Ectodermal cell (in vitro differentiated cells): ENCODE measurements at regions not wholly inside any gene's neighbourhood (a gene's known extent, or its start where the extent isn't known, plus 50 kb on each side); places are given as distances from the start of the nearest gene placed in this dataset.
"Not testable (repeated sequence)": the region's sequence is repeated elsewhere in the genome, so short reads cannot be mapped to it uniquely, and the experiment has no call there.

ENCODE experiments used
- H3K27ac ChIP-seq: 2 replicates; pipeline ENCODE4 v1.7.0; 2013; ENCODE audit warnings: mild to moderate bottlenecking, low read depth, low read length; ENCODE audit not compliant: insufficient read depth, poor library complexity, severe bottlenecking
- H3K27me3 ChIP-seq: 2 replicates; pipeline ENCODE4 v1.7.0; 2013; ENCODE audit warnings: mild to moderate bottlenecking, low read length; ENCODE audit not compliant: insufficient read depth, control insufficient read depth, poor library complexity, severe bottlenecking
- H3K36me3 ChIP-seq: one replicate; pipeline ENCODE4 v1.7.0; 2013; ENCODE audit warnings: low read length; ENCODE audit not compliant: control insufficient read depth, insufficient read depth
- H3K4me1 ChIP-seq: one replicate; pipeline ENCODE4 v1.7.0; 2013; ENCODE audit warnings: low read length; ENCODE audit not compliant: control insufficient read depth, insufficient read depth
- H3K4me3 ChIP-seq: 2 replicates; pipeline ENCODE4 v1.7.0; 2013; ENCODE audit warnings: low read depth, low read length, control low read depth; ENCODE audit not compliant: insufficient read depth
- H3K9me3 ChIP-seq: 2 replicates; pipeline ENCODE4 v1.7.0; 2013; ENCODE audit warnings: mild to moderate bottlenecking, low read length, moderate library complexity; ENCODE audit not compliant: control insufficient read depth
- WGBS, 2 experiments: methylation state at CpG; one replicate each; pipeline ENCODE4 v1.1.7; 2013; ENCODE audit warnings: missing lambda C conversion rate in 2 of 2; 5-methylcytosine and 5-hydroxymethylcytosine counted together

- not testable (repeated sequence) for H3K4me1 ChIP-seq, H3K27ac ChIP-seq, H3K27me3 ChIP-seq, H3K4me3 ChIP-seq, H3K9me3 ChIP-seq, H3K36me3 ChIP-seq
- WGBS, 2 experiments = 94 to 95% methylated on average over 3 of the region's 3 CpGs
These were observed 331.5 kb downstream of the CEP170 start for GRCh38 chr1:242923603-242924002.

- not testable (repeated sequence) for H3K36me3 ChIP-seq, H3K4me1 ChIP-seq, H3K4me3 ChIP-seq, H3K27me3 ChIP-seq, H3K9me3 ChIP-seq, H3K27ac ChIP-seq
- WGBS, 2 experiments = 78 to 83% methylated on average over 4 of the region's 4 CpGs
These were observed 340.4 kb downstream of the CEP170 start for GRCh38 chr1:242914729-242915128.

- not testable (repeated sequence) for H3K27me3 ChIP-seq, H3K4me1 ChIP-seq, H3K9me3 ChIP-seq, H3K27ac ChIP-seq, H3K36me3 ChIP-seq, H3K4me3 ChIP-seq
- WGBS, 2 experiments = 88 to 100% methylated on average over 1 of the region's 1 CpG
These were observed 342.2 kb downstream of the CEP170 start for GRCh38 chr1:242912855-242913254.

- not testable (repeated sequence) for H3K4me1 ChIP-seq, H3K27me3 ChIP-seq, H3K27ac ChIP-seq, H3K9me3 ChIP-seq, H3K4me3 ChIP-seq, H3K36me3 ChIP-seq
- 91 to 97% methylated on average over 1 to 2 of the region's 2 CpGs for WGBS, 2 experiments
These were observed 354.5 kb downstream of the CEP170 start for GRCh38 chr1:242900558-242900957.

GRCh38 chr1:242890192-242890741 lies 364.8 kb downstream of the CEP170 start:
- H3K27me3 ChIP-seq = no peaks in the 10 kb centered on the region
- no peaks in the 10 kb centered on the region for H3K4me1 ChIP-seq
- no peak overlapping the region for H3K27ac ChIP-seq
- no peaks in the 10 kb centered on the region for H3K9me3 ChIP-seq
- 3 to 4% methylated on average over 42 of the region's 42 CpGs for WGBS, 2 experiments
- H3K36me3 ChIP-seq = no peaks in the 10 kb centered on the region
- peak overlapping the region; percentile 6 for H3K4me3 ChIP-seq

GRCh38 chr1:242886137-242886536 lies 361.6 kb upstream of the PLD5 start:
- Histone ChIP-seq H3K4me1 (no peaks in the 10 kb centered on the region), H3K4me3 (no peak overlapping the region), H3K27ac (no peak overlapping the region), H3K36me3 (no peaks in the 10 kb centered on the region), H3K9me3 (no peaks in the 10 kb centered on the region), H3K27me3 (no peaks in the 10 kb centered on the region)
- 76 to 80% methylated on average over 2 of the region's 2 CpGs for WGBS, 2 experiments

GRCh38 chr1:242880022-242880421 lies 355.5 kb upstream of the PLD5 start:
- H3K9me3 ChIP-seq, H3K4me1 ChIP-seq, H3K36me3 ChIP-seq, H3K27ac ChIP-seq, H3K27me3 ChIP-seq, H3K4me3 ChIP-seq: not testable (repeated sequence)
- WGBS, 2 experiments = 86 to 93% methylated on average over 5 of the region's 5 CpGs

- H3K9me3 ChIP-seq = no peaks in the 10 kb centered on the region
- H3K4me1 ChIP-seq = no peaks in the 10 kb centered on the region
- no peaks in the 10 kb centered on the region for H3K36me3 ChIP-seq
- no peaks in the 10 kb centered on the region for H3K27me3 ChIP-seq
- no peak overlapping the region for H3K4me3 ChIP-seq
- no peak overlapping the region for H3K27ac ChIP-seq
These were observed 353.2 kb upstream of the PLD5 start for GRCh38 chr1:242877743-242878142.

GRCh38 chr1:242877229-242877628 lies 352.7 kb upstream of the PLD5 start:
- Histone ChIP-seq H3K27ac (no peak overlapping the region), H3K9me3 (no peaks in the 10 kb centered on the region), H3K36me3 (no peaks in the 10 kb centered on the region), H3K4me3 (no peak overlapping the region), H3K4me1 (no peaks in the 10 kb centered on the region), H3K27me3 (no peaks in the 10 kb centered on the region)
- 91 to 94% methylated on average over 2 of the region's 2 CpGs for WGBS, 2 experiments

- no peak overlapping the region for H3K4me3 ChIP-seq
- WGBS, 2 experiments = 100% methylated on average over 1 of the region's 1 CpG
- no peak overlapping the region for H3K27ac ChIP-seq
- H3K36me3 ChIP-seq = no peaks in the 10 kb centered on the region
- H3K4me1 ChIP-seq = no peaks in the 10 kb centered on the region
- no peaks in the 10 kb centered on the region for H3K27me3 ChIP-seq
- no peaks in the 10 kb centered on the region for H3K9me3 ChIP-seq
These were observed 351.5 kb upstream of the PLD5 start for GRCh38 chr1:242876030-242876429.

- WGBS, 2 experiments = 86 to 95% methylated on average over 1 of the region's 1 CpG
- Histone ChIP-seq H3K36me3 (no peaks in the 10 kb centered on the region), H3K9me3 (no peaks in the 10 kb centered on the region)
These were observed 349.2 kb upstream of the PLD5 start for GRCh38 chr1:242873661-242874060.

More at GRCh38 chr1:242873661-242874060, 349.2 kb upstream of the PLD5 start:
- Histone ChIP-seq H3K27ac (no peak overlapping the region), H3K4me1 (no peaks in the 10 kb centered on the region), H3K4me3 (no peak overlapping the region), H3K27me3 (no peaks in the 10 kb centered on the region)
